HG03558 (cell line): ENCODE measurements at regions not wholly inside any gene's neighbourhood (a gene's known extent, or its start where the extent isn't known, plus 50 kb on each side); places are given as distances from the start of the nearest gene placed in this dataset.
A peak's percentile ranks its signal among the peaks of the same experiment; 100 is the strongest.

Experiments
- ATAC-seq: cut with Tn5 transposase; IDR thresholded peaks from one replicate; pipeline ENCODE4 v1.9.1; 2021; ENCODE audit warnings: moderate number of reproducible peaks; ENCODE audit not compliant: unreplicated experiment; ENCODE audit errors: extremely low read depth

GRCh38 chr3:144424606-144425005 lies 453.0 kb downstream of the DIPK2A start:
- ATAC-seq: no peak

GRCh38 chr3:144426366-144426765 lies 454.7 kb downstream of the DIPK2A start:
- no peak for ATAC-seq

GRCh38 chr3:144426967-144427366 lies 455.3 kb downstream of the DIPK2A start:
- ATAC-seq: no peak

- ATAC-seq: peak; percentile 72
These were observed 458.1 kb downstream of the DIPK2A start for GRCh38 chr3:144429719-144430121.

GRCh38 chr3:144431134-144431533 lies 459.5 kb downstream of the DIPK2A start:
- peak; percentile 29 for ATAC-seq

GRCh38 chr3:144433006-144433405 lies 461.4 kb downstream of the DIPK2A start:
- ATAC-seq: no peak

- no peak for ATAC-seq
These were observed 466.4 kb downstream of the DIPK2A start for GRCh38 chr3:144437989-144438388.

- ATAC-seq: no peak
These were observed 472.4 kb downstream of the DIPK2A start for GRCh38 chr3:144444061-144444460.

GRCh38 chr3:144444546-144444945 lies 472.9 kb downstream of the DIPK2A start:
- no peak for ATAC-seq

- ATAC-seq: no peak
These were observed 484.3 kb downstream of the DIPK2A start for GRCh38 chr3:144455841-144456440.

GRCh38 chr3:144457758-144458157 lies 486.1 kb downstream of the DIPK2A start:
- no peak for ATAC-seq

GRCh38 chr3:144458283-144458682 lies 486.7 kb downstream of the DIPK2A start:
- ATAC-seq: no peak

GRCh38 chr3:144462337-144462736 lies 490.7 kb downstream of the DIPK2A start:
- ATAC-seq: no peak

- ATAC-seq: no peak
These were observed 492.3 kb downstream of the DIPK2A start for GRCh38 chr3:144463911-144464310.

GRCh38 chr3:144466114-144466513 lies 494.5 kb downstream of the DIPK2A start:
- no peak for ATAC-seq

GRCh38 chr3:144466540-144466939 lies 494.9 kb downstream of the DIPK2A start:
- no peak for ATAC-seq

GRCh38 chr3:144470666-144471065 lies 499.0 kb downstream of the DIPK2A start:
- no peak for ATAC-seq

GRCh38 chr3:144477593-144477992 lies 506.0 kb downstream of the DIPK2A start:
- no peak for ATAC-seq

- ATAC-seq: no peak
These were observed 508.8 kb downstream of the DIPK2A start for GRCh38 chr3:144480416-144480919.

GRCh38 chr3:144482876-144483275 lies 511.3 kb downstream of the DIPK2A start:
- ATAC-seq: no peak

- ATAC-seq: no peak
These were observed 515.4 kb downstream of the DIPK2A start for GRCh38 chr3:144487011-144487410.

GRCh38 chr3:144488927-144489326 lies 517.3 kb downstream of the DIPK2A start:
- ATAC-seq: no peak
